HepG2 (cell line): ENCODE measurements at regions not wholly inside any gene's neighbourhood (a gene's known extent, or its start where the extent isn't known, plus 50 kb on each side); places are given as distances from the start of the nearest gene placed in this dataset.

Experiments used
- ATAC-seq: fragments of 200-7000 bp; cut with Tn5 transposase; 3 replicates; pipeline ENCODE4 v1.9.1; 2020; ENCODE audit warnings: mild to moderate bottlenecking, moderate library complexity
- BruUV-seq: library from RNA; stranded (reverse); fragments of 400-500 nt; replicated peaks from 2 replicates; lab custom pipeline; 2021; lab: Mats Ljungman, UMichigan
- CTCF ChIA-PET: fragments of 300-600 bp; formaldehyde crosslinking; extraction: SDS; loops from one replicate; lab custom pipeline; 2021; ENCODE audit warnings: low total read pairs, inconsistent platforms, low intra/inter-chr PET ratio; lab: Yijun Ruan, JAX
- POLR2A ChIA-PET: fragments of 350-600 bp; sonication (Branson Sonifier 250); formaldehyde crosslinking; loops from one replicate; lab custom pipeline; 2020; ENCODE audit warnings: antibody characterized with exemption, inconsistent platforms; lab: Yijun Ruan, JAX
- DNase-seq: peaks from one replicate; pipeline ENCODE4 v3.0.0-alpha.2; 2015; ENCODE audit warnings: low spot score
- FAIRE-seq: peaks from 3 replicates; lab custom pipeline; 2011; peaks lifted over from hg19 to GRCh38; lab: Jason Lieb, UNC
- H2AFZ ChIP-seq: one replicate; pipeline ENCODE4 v1.6.1; 2011; ENCODE audit warnings: low read length, inconsistent platforms
- H3K27ac ChIP-seq: fragments of 300-600 bp; 3 replicates; pipeline ENCODE4 v1.8.0; 2011; ENCODE audit warnings: mixed run types, mild to moderate bottlenecking, mixed read lengths, low read length, inconsistent platforms; ENCODE audit not compliant: insufficient read depth; ENCODE audit errors: extremely low read length
- H3K27me3 ChIP-seq, 2 experiments: fragments of 200-600 bp in 1 of 2; 2 replicates in 1 of 2; 3 replicates in 1 of 2; pipeline versions ENCODE4 v1.6.0 to v1.8.0; 2011; ENCODE audit warnings: low read length in 2 of 2, mild to moderate bottlenecking in 2 of 2, moderate library complexity in 2 of 2, inconsistent platforms in 1 of 2; ENCODE audit not compliant: insufficient read depth in 2 of 2, control insufficient read depth in 1 of 2
- H3K36me3 ChIP-seq, 2 experiments: fragments of 200-600 bp in 1 of 2; replicated peaks in 1 of 2; 2 replicates in 1 of 2; 3 replicates in 1 of 2; pipeline versions ENCODE4 v1.5.1 to v1.8.0; 2011; ENCODE audit warnings: low read length in 2 of 2, inconsistent platforms in 1 of 2; ENCODE audit not compliant: insufficient read depth in 2 of 2, control insufficient read depth in 1 of 2
- H3K4me1 ChIP-seq: 2 replicates; pipeline ENCODE4 v1.5.1; 2012; ENCODE audit warnings: low read length, inconsistent platforms; ENCODE audit not compliant: insufficient read depth
- H3K4me2 ChIP-seq: 2 replicates; pipeline ENCODE4 v1.6.0; 2011; ENCODE audit warnings: low read depth, low read length, inconsistent platforms
- H3K4me3 ChIP-seq, 3 experiments: fragments of 200-600 bp in 1 of 3; sonication (generic), shearing (Covaris generic) in 1 of 3; replicated peaks in 1 of 3; 2 replicates each; pipeline ENCODE4 v1.5.1; 2011 to 2016; ENCODE audit warnings: low read length in 3 of 3, inconsistent platforms in 2 of 3, low read depth in 2 of 3, mild to moderate bottlenecking in 2 of 3, control low read depth in 1 of 3, mixed read lengths in 1 of 3; ENCODE audit not compliant: insufficient read depth in 1 of 3
- H3K79me2 ChIP-seq: one replicate; pipeline ENCODE4 v1.6.1; 2011; ENCODE audit warnings: low read length, inconsistent platforms; ENCODE audit not compliant: insufficient read depth
- H3K9ac ChIP-seq: 2 replicates; pipeline ENCODE4 v1.6.0; 2011; ENCODE audit warnings: mild to moderate bottlenecking, low read depth, low read length, inconsistent platforms; ENCODE audit not compliant: insufficient read depth
- H3K9me3 ChIP-seq: 2 replicates; pipeline ENCODE4 v1.5.1; 2012; ENCODE audit warnings: mild to moderate bottlenecking, low read length
- H4K20me1 ChIP-seq: 2 replicates; pipeline ENCODE4 v1.6.0; 2011; ENCODE audit warnings: inconsistent platforms, mild to moderate bottlenecking, low read length, moderate library complexity; ENCODE audit not compliant: insufficient read depth
- AGO2 ChIP-seq: fragments of 200-400 bp; formaldehyde crosslinking; optimal IDR thresholded peaks from 2 replicates; pipeline ENCODE3; 2017; ENCODE audit warnings: mild to moderate bottlenecking, low read depth, low read length, moderate library complexity
- ELK4 ChIP-seq: sonication (generic); formaldehyde crosslinking; IDR thresholded peaks from 2 replicates; pipeline ENCODE4 v1.9.0; 2021; ENCODE audit warnings: missing genetic modification reagents, borderline replicate concordance
- FOXA1 ChIP-seq, 2 experiments: fragments of 450-650 bp in 1 of 2; sonication (generic) in 1 of 2; formaldehyde crosslinking in 1 of 2; IDR thresholded peaks; 2 replicates each; pipeline versions ENCODE4 v1.4.0 to v1.6.1; 2016 to 2020; ENCODE audit warnings: missing genetic modification reagents in 1 of 2
- IRX3 ChIP-seq: sonication (generic); formaldehyde crosslinking; IDR thresholded peaks from 2 replicates; pipeline ENCODE4 v1.8.1; 2023; ENCODE audit warnings: mild to moderate bottlenecking, low read depth, missing genetic modification reagents, borderline replicate concordance
- NFYC ChIP-seq: IDR thresholded peaks from 2 replicates; pipeline ENCODE4 v1.6.1; 2016; ENCODE audit warnings: missing genetic modification reagents, missing compliant biosample characterization
- SNRNP70 ChIP-seq: fragments of 200-400 bp; formaldehyde crosslinking; IDR thresholded peaks from 2 replicates; pipeline ENCODE4 v1.6.1; 2017; ENCODE audit warnings: mild to moderate bottlenecking, low read depth, low read length, moderate library complexity
- ZNF17 ChIP-seq: sonication (generic); formaldehyde crosslinking; IDR thresholded peaks from 2 replicates; pipeline ENCODE4 v1.5.0; 2020; ENCODE audit warnings: mild to moderate bottlenecking, missing genetic modification reagents
- ZNF766 ChIP-seq: sonication (generic); formaldehyde crosslinking; IDR thresholded peaks from 2 replicates; pipeline ENCODE4 v1.5.0; 2020; ENCODE audit warnings: missing genetic modification reagents, borderline replicate concordance
- WGBS: methylation state at CpG from one replicate; pipeline ENCODE4 v1.1.6; 2017; ENCODE audit warnings: low lambda C conversion rate; 5-methylcytosine and 5-hydroxymethylcytosine counted together
- in situ Hi-C: cut with HindIII; loops from 2 replicates; pipeline ENCODE4 v1.10.0; 2017; ENCODE audit warnings: low pct_unique_long_range_greater_than_20kb; ENCODE audit not compliant: extremely low pct_ligation_motif_present
- intact Hi-C: fragments of 100-400 bp; cut with micrococcal nuclease; formaldehyde crosslinking; loops from one replicate; pipeline ENCODE4 v1.10.0; 2022; ENCODE audit not compliant: unreplicated experiment
- TF ChIP-seq, protein P1 (sequence below): sonication (generic); formaldehyde crosslinking; IDR thresholded peaks from 2 replicates; pipeline ENCODE4 v1.4.0; 2020; ENCODE audit warnings: missing genetic modification reagents
- TF ChIP-seq, protein P2 (sequence below): sonication (generic); formaldehyde crosslinking; IDR thresholded peaks from 2 replicates; pipeline ENCODE4 v1.5.0; 2020; ENCODE audit warnings: missing genetic modification reagents, mild to moderate bottlenecking, borderline replicate concordance

GRCh38 chr3:147655236-147655635 is 246.1 kb downstream of the ZIC1 start:
- no peak overlapping the region for H3K4me3 ChIP-seq
- H2AFZ ChIP-seq, result no peak overlapping the region
- FAIRE-seq (no peak), DNase-seq (no peak), ATAC-seq (no peak)
- no TSS peak for BruUV-seq
- in situ Hi-C loops (no loop called here), intact Hi-C loops (no loop called here)
- TF ChIP-seq, protein P1, sequence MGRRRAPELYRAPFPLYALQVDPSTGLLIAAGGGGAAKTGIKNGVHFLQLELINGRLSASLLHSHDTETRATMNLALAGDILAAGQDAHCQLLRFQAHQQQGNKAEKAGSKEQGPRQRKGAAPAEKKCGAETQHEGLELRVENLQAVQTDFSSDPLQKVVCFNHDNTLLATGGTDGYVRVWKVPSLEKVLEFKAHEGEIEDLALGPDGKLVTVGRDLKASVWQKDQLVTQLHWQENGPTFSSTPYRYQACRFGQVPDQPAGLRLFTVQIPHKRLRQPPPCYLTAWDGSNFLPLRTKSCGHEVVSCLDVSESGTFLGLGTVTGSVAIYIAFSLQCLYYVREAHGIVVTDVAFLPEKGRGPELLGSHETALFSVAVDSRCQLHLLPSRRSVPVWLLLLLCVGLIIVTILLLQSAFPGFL (CRISPR knock-in tag), result no peak
- TF ChIP-seq, protein P2, sequence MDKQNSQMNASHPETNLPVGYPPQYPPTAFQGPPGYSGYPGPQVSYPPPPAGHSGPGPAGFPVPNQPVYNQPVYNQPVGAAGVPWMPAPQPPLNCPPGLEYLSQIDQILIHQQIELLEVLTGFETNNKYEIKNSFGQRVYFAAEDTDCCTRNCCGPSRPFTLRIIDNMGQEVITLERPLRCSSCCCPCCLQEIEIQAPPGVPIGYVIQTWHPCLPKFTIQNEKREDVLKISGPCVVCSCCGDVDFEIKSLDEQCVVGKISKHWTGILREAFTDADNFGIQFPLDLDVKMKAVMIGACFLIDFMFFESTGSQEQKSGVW (CRISPR knock-in tag), result no peak
- TF ChIP-seq ELK4 (CRISPR knock-in tag) (no peak), ZNF17 (no peak), IRX3 (CRISPR knock-in tag) (no peak), ZNF766 (no peak), FOXA1 (IDR thresholded peaks at IDR 0.05) (no peak), FOXA1 (CRISPR knock-in tag; IDR thresholded peaks at IDR 0.05) (no peak), AGO2 (no peak), SNRNP70 (no peak), NFYC (CRISPR knock-in tag) (no peak)
- no peaks in the 10 kb centered on the region for H4K20me1 ChIP-seq
- no peaks in the 10 kb centered on the region for H3K4me1 ChIP-seq
- no peaks in the 10 kb centered on the region for H3K36me3 ChIP-seq
- H3K27ac ChIP-seq, result no peak overlapping the region
- CTCF ChIA-PET, result no interaction called here
- WGBS, result 47% methylated on average over 2 of the region's 2 CpGs
- no peak overlapping the region for H3K4me2 ChIP-seq
- POLR2A ChIA-PET, result no interaction called here
- H3K27me3 ChIP-seq, result no peaks in the 10 kb centered on the region
- no peaks in the 10 kb centered on the region for H3K9me3 ChIP-seq
- H3K9ac ChIP-seq, result no peak overlapping the region
- no peaks in the 10 kb centered on the region for H3K79me2 ChIP-seq
